CD4-positive, alpha-beta T cell treated with Interleukin-17A for 1 hour (primary cell): ENCODE measurements at regions not wholly inside any gene's neighbourhood (a gene's known extent, or its start where the extent isn't known, plus 50 kb on each side); places are given as distances from the start of the nearest gene placed in this dataset.
"Not testable (repeated sequence)": the region's sequence is repeated elsewhere in the genome, so short reads cannot be mapped to it uniquely, and the experiment has no call there.

Experiments used
- DNase-seq: peaks from one replicate; pipeline ENCODE4 v3.0.0-alpha.2; 2020

DNA sequence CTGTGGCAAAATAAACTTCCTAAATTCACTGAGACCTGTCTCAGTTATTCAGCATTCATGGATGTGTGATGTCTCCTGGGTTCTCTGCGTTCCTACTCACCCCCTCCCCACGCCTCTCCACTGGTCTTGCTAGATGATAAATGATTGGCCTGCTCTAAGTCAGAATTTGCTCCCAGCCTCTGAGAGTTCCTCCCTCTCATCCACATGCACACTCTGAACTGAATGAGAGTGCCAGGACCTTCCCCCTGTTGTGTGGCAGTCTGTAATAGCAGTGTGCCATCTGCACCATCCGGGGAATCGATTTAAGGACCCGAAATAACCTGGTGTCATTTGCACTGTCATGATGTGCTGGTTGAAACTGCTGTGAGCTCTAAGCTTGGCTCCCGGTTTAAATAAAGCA, 135.8 kb upstream of the AFDN start:
- no peak for DNase-seq

GRCh38 chr6:167691533-167692312, 135.0 kb upstream of the AFDN start:
- DNase-seq, result no peak

- DNase-seq, result not testable (repeated sequence)
These were observed 133.2 kb upstream of the AFDN start for GRCh38 chr6:167693478-167693877.

- DNase-seq, result no peak
These were observed 130.9 kb upstream of the AFDN start for GRCh38 chr6:167695831-167696230.

DNA sequence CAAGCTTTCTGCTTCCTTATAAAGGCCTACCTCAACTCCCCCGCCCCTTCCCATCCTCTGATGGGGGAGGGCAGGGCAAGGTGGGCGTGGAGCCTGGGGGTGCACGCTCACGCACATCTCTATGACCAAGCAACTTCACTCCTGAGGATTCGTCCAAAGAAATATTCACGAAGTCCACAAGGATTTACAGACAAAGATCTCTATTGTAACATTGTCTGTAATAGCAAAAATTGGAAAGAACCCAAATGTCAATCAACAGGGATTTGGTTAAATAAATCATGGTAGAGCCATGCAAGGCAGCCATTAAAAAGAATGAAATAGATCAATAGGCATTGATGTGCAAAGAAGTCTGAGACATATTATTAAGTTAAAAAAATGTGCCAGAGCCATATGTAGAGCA, 130.4 kb upstream of the AFDN start:
- DNase-seq, result no peak

DNA sequence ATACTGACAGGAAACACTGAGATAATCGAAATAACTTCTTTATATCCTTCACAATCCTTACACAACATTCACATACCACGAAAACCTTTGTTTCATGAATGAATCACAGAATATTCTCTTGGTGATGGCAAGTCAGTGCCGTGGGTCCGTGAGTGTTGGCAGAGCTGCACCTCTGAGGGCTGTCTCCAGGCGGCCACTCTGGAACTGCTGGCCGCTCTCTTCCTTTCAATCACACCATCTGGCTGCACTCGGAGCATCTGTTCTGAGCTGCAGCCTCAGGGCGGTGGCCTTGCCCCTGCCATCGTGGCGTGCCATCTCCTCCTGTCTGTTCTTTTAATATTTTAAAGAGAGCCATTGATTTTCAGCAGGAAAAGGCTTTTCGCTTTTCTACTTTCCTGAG, 129.4 kb upstream of the AFDN start:
- no peak for DNase-seq

- no peak for DNase-seq
These were observed 128.2 kb upstream of the AFDN start for GRCh38 chr6:167698540-167698939.

DNA sequence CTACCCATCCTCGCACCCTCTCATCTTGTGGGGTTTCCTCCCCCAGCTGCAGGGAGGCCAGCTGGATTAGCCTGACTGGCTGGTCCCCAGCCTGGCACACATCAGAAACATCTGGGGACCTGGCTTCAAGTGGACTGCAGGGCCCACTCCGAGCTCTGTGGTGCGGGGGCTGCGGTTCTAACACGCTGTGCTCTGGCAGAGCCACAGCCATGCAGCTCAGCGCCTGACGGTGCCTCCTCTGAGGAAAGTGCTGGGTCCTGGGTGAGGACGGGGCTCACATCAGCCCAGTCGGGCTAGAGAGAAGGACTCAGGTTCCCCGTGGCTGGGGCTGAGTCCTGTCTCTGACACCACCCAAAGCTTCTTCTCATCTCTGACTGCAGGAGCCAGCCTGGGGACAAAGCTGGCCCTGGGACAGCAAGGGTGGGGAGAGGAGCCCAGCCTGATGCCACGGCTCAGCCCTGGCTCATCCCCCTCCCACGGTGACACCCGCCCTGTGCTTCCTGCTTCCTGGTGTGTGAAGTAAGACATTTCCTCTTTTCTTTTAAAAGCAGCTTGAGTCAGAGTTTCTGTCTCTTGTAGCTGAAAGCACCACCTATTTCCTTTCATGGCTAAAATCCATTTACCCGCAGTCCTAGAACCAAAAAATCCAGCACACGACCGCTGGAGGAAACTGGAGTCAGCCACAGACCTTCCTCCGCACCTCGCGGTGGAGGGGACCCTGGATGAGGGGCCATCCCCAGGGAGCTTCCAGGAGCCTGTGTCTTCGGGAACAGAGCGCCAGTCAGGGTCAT, 127.4 kb upstream of the AFDN start:
- DNase-seq, result peak; percentile 26

DNA sequence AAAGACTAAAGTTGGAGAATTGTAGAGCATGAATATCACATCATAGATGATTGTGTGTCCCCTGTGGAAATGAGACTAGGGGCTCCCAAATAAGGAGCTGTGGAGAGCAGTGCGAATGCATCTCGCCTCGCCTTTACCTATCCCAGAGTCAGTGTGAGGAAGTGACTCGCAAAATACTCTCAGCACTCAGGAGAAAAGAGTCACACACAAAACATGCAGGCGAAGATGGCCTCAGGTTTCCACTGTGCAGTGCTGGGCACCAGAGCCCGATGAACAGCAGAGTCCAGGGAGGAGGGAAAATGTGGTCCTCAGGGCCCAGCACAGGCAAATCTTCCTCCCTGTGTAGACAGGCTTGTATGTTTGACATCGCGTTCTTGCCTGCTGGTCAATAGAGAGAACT, 126.5 kb upstream of the AFDN start:
- no peak for DNase-seq

GRCh38 chr6:167701010-167701409, 125.7 kb upstream of the AFDN start:
- DNase-seq, result no peak

DNA sequence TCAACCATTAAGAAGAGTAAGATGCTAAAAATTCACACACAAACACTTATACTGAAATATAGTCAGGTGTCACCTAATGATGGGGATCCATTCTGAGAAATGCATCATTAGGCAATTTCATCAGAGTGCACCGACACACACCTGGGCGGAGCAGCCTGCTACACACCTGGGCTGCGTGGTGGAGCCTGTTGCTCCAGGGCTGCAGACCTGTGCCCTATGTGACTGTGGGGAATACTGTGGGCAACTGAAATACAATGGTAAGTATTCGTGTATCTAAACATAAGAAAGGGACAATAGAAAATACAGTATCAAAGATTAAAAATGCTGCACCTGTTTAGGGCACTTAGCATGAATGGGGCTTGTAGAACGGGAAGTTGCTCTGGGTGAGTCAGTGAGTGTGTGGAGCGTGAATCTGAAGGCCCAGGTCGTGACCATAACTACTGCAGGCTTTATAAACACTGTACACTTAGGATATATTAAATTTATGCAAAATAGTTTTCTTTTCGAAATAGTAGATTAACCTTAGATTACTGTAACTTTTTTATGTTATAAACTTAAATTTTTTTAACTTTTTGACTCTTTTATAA, 124.4 kb upstream of the AFDN start:
- no peak for DNase-seq

- no peak for DNase-seq
These were observed 123.4 kb upstream of the AFDN start for GRCh38 chr6:167703347-167703746.

GRCh38 chr6:167703781-167704180, 122.9 kb upstream of the AFDN start:
- DNase-seq, result no peak

DNA sequence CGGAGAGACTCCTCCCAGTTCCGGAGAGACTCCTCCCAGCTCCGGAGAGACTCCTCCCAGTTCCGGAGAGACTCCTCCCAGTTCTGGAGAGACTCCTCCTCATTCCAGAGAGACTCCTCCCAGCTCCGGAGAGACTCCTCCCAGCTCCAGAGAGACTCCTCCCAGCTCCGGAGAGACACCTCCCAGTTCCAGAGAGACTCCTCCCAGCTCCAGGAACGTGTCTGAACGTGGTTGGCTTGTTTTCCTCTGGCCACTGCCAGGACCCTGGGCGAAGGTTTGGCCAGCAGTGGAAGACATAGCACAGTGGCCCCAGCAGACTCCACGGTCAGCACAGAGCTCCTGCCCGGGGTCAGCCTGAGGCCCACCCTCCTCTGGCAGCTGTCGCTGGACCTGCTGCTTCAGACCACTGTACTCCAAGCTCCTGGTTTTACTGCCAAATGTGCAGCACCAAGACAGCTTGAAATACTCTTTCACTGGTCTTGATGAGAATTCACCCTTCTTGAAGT, 122.3 kb upstream of the AFDN start:
- no peak for DNase-seq

GRCh38 chr6:167705211-167705750, 121.4 kb upstream of the AFDN start:
- DNase-seq, result no peak

DNA sequence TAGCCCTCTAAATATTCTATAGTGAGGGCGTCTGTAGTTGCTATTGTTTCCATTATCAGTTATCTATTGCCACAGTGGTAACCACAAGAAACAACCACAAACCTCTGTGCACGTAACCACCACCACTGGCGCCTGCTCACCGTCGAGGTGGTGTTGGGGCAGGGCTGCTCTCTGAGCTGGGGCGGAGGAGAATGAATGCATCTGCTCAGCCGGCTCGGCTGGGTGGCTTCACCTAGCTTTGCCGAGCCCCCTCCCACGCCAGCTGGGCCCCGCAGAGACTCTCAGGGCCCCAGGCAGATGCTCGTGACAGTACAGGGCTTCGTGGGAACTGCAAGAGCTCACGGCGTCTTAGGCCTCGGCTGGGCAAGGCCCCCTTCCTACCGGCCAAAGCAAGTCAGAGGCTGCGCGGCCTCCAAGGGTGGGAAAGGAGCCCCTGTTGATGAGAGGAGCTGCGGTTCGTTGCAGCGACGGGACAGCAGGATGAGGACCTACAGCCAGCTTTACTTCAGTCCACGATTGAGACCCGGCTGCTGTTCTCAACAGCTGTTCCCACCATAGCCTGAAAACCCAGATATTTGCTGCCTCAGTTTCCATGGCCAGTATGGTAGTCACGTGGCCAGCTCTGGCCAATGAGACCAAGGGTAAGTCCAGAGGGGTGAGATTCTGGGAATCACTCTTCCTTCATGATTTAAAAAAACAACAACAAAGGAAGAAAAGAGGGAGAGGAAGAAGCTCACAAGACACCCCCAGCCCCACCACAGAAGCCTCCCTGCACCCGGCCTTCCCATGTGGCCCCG, 120.2 kb upstream of the AFDN start:
- DNase-seq, result peak; percentile 61

DNA sequence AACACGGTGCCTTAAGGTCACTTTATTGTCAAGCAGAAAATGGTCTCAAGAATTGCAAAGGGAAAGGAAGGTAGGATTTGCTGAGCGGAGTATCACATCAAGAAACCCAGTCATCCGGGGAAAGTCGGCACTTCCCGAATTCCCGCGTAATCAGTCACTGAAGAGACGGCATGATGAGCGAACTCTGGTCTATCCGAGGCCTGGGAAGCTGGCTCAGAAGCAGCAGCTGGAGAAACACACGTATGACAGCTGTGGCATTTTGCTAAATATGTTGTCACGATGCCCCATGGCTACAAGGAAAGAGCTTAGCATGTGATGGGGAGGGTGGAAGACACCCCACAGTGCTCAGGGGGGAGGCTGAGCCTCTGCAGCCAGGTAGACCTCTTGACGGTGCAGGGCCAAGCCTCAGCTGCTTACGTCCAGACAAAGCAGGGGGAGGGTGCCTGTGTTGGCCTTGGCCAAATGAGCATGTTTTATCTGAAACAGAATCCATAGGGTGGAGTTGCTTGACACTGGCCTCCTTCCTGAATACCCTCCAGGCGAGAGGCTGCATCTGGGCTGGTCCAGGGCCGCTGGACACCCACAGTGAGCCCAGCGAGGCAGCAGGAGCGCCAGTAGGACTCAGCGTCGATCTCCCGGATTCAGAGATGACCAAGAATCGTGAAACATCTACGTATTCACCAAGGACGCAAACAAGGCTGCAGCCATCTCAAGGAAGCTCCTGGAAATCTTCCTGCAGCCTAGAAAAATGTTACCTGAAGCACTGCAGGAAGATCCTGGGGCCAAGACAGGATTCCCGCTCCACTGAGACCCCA, 118.8 kb upstream of the AFDN start:
- no peak for DNase-seq

GRCh38 chr6:167708501-167709094, 118.1 kb upstream of the AFDN start:
- DNase-seq, result no peak

DNA sequence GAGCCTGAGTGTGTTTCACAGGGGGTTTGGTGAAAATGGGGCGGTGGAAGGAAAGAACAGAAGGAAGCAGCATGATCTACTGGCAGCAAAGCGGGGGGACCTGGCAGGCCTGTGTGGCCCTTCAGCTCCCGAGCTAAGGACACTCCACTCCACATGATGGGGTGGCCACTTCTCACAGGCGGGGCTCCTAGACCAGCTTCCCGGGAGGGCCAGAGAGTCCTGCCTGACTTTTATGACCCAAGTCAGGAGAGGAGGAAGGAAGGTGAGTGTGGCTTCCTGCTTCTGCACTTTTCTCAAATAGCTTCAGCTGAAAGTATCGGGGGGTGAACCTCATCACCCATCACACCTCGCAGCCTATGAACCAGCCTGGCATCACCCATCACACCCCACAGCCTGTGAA, 117.5 kb upstream of the AFDN start:
- no peak for DNase-seq

GRCh38 chr6:167709776-167710336, 116.9 kb upstream of the AFDN start:
- not testable (repeated sequence) for DNase-seq

- no peak for DNase-seq
These were observed 116.3 kb upstream of the AFDN start for GRCh38 chr6:167710363-167710920.
